Gastroesophageal sphincter (tissue), 3 donors: ENCODE measurements at regions not wholly inside any gene's neighbourhood (a gene's known extent, or its start where the extent isn't known, plus 50 kb on each side); places are given as distances from the start of the nearest gene placed in this dataset.

Experiments
- CTCF ChIP-seq, 4 experiments: fragments of 200-600 bp in 2 of 4; fragments of 450-650 bp in 2 of 4; sonication (generic) in 1 of 4; IDR thresholded peaks; one replicate each; pipeline ENCODE4 v1.5.1; 2017 to 2019; ENCODE audit warnings: antibody characterized with exemption in 4 of 4, mild to moderate bottlenecking in 2 of 4, moderate library complexity in 2 of 4
- POLR2A ChIP-seq, 2 donors: fragments of 450-650 bp; IDR thresholded peaks; one replicate each; pipeline ENCODE4 v1.6.1; 2017; ENCODE audit warnings: antibody characterized with exemption in 2 of 2, mild to moderate bottlenecking in 2 of 2, moderate library complexity in 1 of 2
- POLR2AphosphoS5 ChIP-seq: sonication (generic); formaldehyde crosslinking; IDR thresholded peaks from one replicate; pipeline ENCODE4 v1.6.1; 2017; ENCODE audit warnings: antibody characterized with exemption

- TF ChIP-seq CTCF (IDR thresholded peaks at IDR 0.05) (no peak), POLR2AphosphoS5 (no peak), POLR2A (IDR thresholded peaks at IDR 0.05) (no peak)
These were observed 107.4 kb upstream of the ADGRB3 start for GRCh38 chr6:68527691-68528090.
